Loucy (cell line): ENCODE measurements at regions not wholly inside any gene's neighbourhood (a gene's known extent, or its start where the extent isn't known, plus 50 kb on each side); places are given as distances from the start of the nearest gene placed in this dataset.

ENCODE experiments used
- H2AFZ ChIP-seq: fragments of 200-600 bp; sonication (generic); 2 replicates; pipeline ENCODE4 v1.6.0; 2016; ENCODE audit warnings: antibody characterized with exemption, mild to moderate bottlenecking, low read length, moderate library complexity
- H3F3A ChIP-seq: fragments of 200-600 bp; 2 replicates; pipeline ENCODE4 v1.6.0; 2016; ENCODE audit warnings: antibody characterized with exemption, low read depth, mild to moderate bottlenecking
- H3K27me3 ChIP-seq: fragments of 200-600 bp; sonication (generic); 2 replicates; pipeline ENCODE4 v1.6.1; 2014; ENCODE audit warnings: low read length, mild to moderate bottlenecking; ENCODE audit not compliant: insufficient read depth, poor library complexity, severe bottlenecking
- H3K36me3 ChIP-seq: fragments of 200-600 bp; sonication (generic); 2 replicates; pipeline ENCODE4 v1.6.1; 2016; ENCODE audit warnings: low read length; ENCODE audit not compliant: insufficient read depth
- H3K4me1 ChIP-seq: fragments of 200-600 bp; sonication (generic); 2 replicates; pipeline ENCODE4 v1.5.1; 2014; ENCODE audit warnings: low read length, mild to moderate bottlenecking; ENCODE audit not compliant: insufficient read depth, poor library complexity, severe bottlenecking
- H3K4me2 ChIP-seq: fragments of 200-600 bp; sonication (generic); 2 replicates; pipeline ENCODE4 v1.6.0; 2014; ENCODE audit warnings: antibody characterized with exemption, low read length, low read depth, mild to moderate bottlenecking; ENCODE audit not compliant: poor library complexity, severe bottlenecking
- H3K4me3 ChIP-seq: fragments of 200-600 bp; sonication (generic); 2 replicates; pipeline ENCODE4 v1.5.1; 2014; ENCODE audit warnings: low read length, mild to moderate bottlenecking, mixed read lengths; ENCODE audit not compliant: poor library complexity, severe bottlenecking
- H3K79me2 ChIP-seq: fragments of 200-600 bp; sonication (generic); 2 replicates; pipeline ENCODE4 v1.6.1; 2014; ENCODE audit warnings: low read length; ENCODE audit not compliant: insufficient read depth
- H3K9ac ChIP-seq: fragments of 200-600 bp; sonication (generic); 2 replicates; pipeline ENCODE4 v1.6.0; 2014; ENCODE audit warnings: mild to moderate bottlenecking, low read depth, low read length, moderate library complexity; ENCODE audit not compliant: poor library complexity, severe bottlenecking
- H3K9me2 ChIP-seq: fragments of 200-600 bp; sonication (generic); replicated peaks from 2 replicates; pipeline ENCODE4 v1.6.1; 2016; ENCODE audit warnings: low read depth, low read length, mixed read lengths
- H3K9me3 ChIP-seq: fragments of 200-600 bp; sonication (generic); 2 replicates; pipeline ENCODE4 v1.6.1; 2014; ENCODE audit warnings: mild to moderate bottlenecking, antibody characterized with exemption, low read length, low read depth; ENCODE audit not compliant: insufficient read depth
- H4K20me1 ChIP-seq: fragments of 200-600 bp; sonication (generic); 2 replicates; pipeline ENCODE4 v1.6.0; 2014; ENCODE audit warnings: antibody characterized with exemption, low read length, mild to moderate bottlenecking; ENCODE audit not compliant: insufficient read depth, poor library complexity, severe bottlenecking
- CTCF ChIP-seq: fragments of 200-600 bp; sonication (generic); conservative IDR thresholded peaks from 2 replicates; pipeline ENCODE4 v1.5.1; 2014; ENCODE audit warnings: mild to moderate bottlenecking, antibody characterized with exemption, low read length
- EZH2phosphoT487 ChIP-seq: fragments of 200-600 bp; IDR thresholded peaks from 2 replicates; pipeline ENCODE4 v1.6.1; 2018; ENCODE audit warnings: antibody characterized with exemption, mild to moderate bottlenecking, moderate library complexity, borderline replicate concordance

- no peaks in the 10 kb centered on the region for H3K36me3 ChIP-seq
- no peak overlapping the region for H3K4me2 ChIP-seq
- no peaks in the 10 kb centered on the region for H3K9me3 ChIP-seq
- H3K27me3 ChIP-seq: no peaks in the 10 kb centered on the region
- H3K9me2 ChIP-seq: no peaks in the 10 kb centered on the region
- TF ChIP-seq CTCF: no peak
- no peak for TF ChIP-seq EZH2phosphoT487
- no peaks in the 10 kb centered on the region for H3K4me1 ChIP-seq
- H3K79me2 ChIP-seq: no peaks in the 10 kb centered on the region
- no peak overlapping the region for H3K9ac ChIP-seq
- no peaks in the 10 kb centered on the region for H4K20me1 ChIP-seq
- no peak overlapping the region for H3K4me3 ChIP-seq
- no peak overlapping the region for H2AFZ ChIP-seq
- H3F3A ChIP-seq: no peaks in the 10 kb centered on the region
Measured at GRCh38 chr10:65858841-65859240, 1067.0 kb upstream of the LRRTM3 start.

- Histone ChIP-seq H3K9ac (no peak overlapping the region), H3K79me2 (no peaks in the 10 kb centered on the region), H3K36me3 (no peaks in the 10 kb centered on the region), H2AFZ (no peak overlapping the region), H4K20me1 (no peaks in the 10 kb centered on the region), H3K4me1 (no peaks in the 10 kb centered on the region), H3K9me2 (no peaks in the 10 kb centered on the region), H3K4me3 (no peak overlapping the region), H3K9me3 (no peaks in the 10 kb centered on the region), H3F3A (no peaks in the 10 kb centered on the region), H3K27me3 (no peaks in the 10 kb centered on the region), H3K4me2 (no peak overlapping the region)
- no peak for TF ChIP-seq EZH2phosphoT487
- no peak for TF ChIP-seq CTCF
Measured at GRCh38 chr10:65861249-65861648, 1064.6 kb upstream of the LRRTM3 start.
